ENCODE measurements at regions not wholly inside any gene's neighbourhood (a gene's known extent, or its start where the extent isn't known, plus 50 kb on each side); places are given as distances from the start of the nearest gene placed in this dataset.

DNA sequence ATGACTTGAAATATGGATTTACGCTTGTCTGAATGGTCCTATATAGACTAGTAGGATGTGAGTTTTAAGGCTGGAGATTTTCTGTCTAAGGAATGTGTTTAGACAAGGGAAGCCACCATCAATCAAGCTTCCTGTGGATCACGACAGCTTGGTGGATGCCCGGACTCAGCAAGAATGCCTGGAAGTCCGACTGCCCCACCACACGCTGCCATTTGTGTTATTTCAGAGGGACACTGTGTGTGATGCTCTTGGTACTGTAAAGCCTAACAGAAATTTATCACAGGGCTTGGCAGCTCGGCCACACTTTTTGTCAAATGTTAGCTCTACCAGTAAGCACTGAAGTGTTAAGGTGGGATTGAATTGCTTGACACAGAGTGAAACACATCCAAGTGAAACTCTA is 127.1 kb upstream of the CDH7 start:
- TF ChIP-seq CTCF (conservative IDR thresholded peaks at IDR 0.05; ENCODE audit: low read depth, low read length) (no peak), EZH2 (IDR thresholded peaks at IDR 0.05; ENCODE audit: low read length, unreplicated experiment) (no peak)

Data from PC-3 (cell line).